ENCODE measurements at regions not wholly inside any gene's neighbourhood (a gene's known extent, or its start where the extent isn't known, plus 50 kb on each side); places are given as distances from the start of the nearest gene placed in this dataset.

DNA sequence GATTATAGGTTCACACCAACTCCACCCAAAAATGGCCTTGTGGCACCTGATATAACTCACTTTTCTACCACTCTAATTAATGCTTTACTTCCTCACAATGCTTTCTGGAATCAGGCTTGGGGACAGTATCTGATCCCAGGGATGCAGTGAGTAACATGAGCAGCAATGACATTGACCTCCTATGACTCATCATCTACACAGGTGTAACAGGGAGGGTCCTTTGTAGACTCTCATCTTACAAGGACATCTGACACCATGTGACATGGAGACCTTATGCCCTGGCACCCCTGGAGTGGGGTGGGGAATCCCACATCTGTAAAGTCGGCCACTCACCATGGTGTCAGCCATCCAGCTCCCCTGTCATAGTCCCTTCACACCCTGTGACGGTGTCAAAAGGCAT, 586.4 kb downstream of the MED13L start:
- Histone ChIP-seq H3K36me3 (ENCODE audit: insufficient read depth, low read length) (no peaks in the 10 kb centered on the region), H3K9ac (ENCODE audit: low read length) (no peak overlapping the region), H3K27ac (ENCODE audit: low read depth, low read length, poor library complexity, severe bottlenecking) (no peak overlapping the region), H3K4me2 (ENCODE audit: low read length) (no peak overlapping the region), H3K9me3 (ENCODE audit: low read length) (no peaks in the 10 kb centered on the region), H3K9me2 (ENCODE audit: low read depth, low read length) (no peaks in the 10 kb centered on the region), H3K79me2 (ENCODE audit: insufficient read depth, low read length) (no peaks in the 10 kb centered on the region), H3F3A (ENCODE audit: insufficient read depth, low read length) (no peaks in the 10 kb centered on the region), H3K4me1 (ENCODE audit: insufficient read depth, low read length, severe bottlenecking) (no peaks in the 10 kb centered on the region), H4K20me1 (ENCODE audit: insufficient read depth, low read length) (no peaks in the 10 kb centered on the region), H2AFZ (ENCODE audit: low read length) (no peak overlapping the region), H3K27me3 (ENCODE audit: insufficient read depth, low read length) (no peaks in the 10 kb centered on the region), H3K4me3 (ENCODE audit: low read depth, low read length, poor library complexity, severe bottlenecking) (no peak overlapping the region)
- TF ChIP-seq, protein P1, sequence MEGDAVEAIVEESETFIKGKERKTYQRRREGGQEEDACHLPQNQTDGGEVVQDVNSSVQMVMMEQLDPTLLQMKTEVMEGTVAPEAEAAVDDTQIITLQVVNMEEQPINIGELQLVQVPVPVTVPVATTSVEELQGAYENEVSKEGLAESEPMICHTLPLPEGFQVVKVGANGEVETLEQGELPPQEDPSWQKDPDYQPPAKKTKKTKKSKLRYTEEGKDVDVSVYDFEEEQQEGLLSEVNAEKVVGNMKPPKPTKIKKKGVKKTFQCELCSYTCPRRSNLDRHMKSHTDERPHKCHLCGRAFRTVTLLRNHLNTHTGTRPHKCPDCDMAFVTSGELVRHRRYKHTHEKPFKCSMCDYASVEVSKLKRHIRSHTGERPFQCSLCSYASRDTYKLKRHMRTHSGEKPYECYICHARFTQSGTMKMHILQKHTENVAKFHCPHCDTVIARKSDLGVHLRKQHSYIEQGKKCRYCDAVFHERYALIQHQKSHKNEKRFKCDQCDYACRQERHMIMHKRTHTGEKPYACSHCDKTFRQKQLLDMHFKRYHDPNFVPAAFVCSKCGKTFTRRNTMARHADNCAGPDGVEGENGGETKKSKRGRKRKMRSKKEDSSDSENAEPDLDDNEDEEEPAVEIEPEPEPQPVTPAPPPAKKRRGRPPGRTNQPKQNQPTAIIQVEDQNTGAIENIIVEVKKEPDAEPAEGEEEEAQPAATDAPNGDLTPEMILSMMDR (IDR thresholded peaks at IDR 0.05; ENCODE audit: low read length): no peak
- TF ChIP-seq EZH2 (IDR thresholded peaks at IDR 0.05; ENCODE audit: borderline replicate concordance, low read length): no peak

DNA sequence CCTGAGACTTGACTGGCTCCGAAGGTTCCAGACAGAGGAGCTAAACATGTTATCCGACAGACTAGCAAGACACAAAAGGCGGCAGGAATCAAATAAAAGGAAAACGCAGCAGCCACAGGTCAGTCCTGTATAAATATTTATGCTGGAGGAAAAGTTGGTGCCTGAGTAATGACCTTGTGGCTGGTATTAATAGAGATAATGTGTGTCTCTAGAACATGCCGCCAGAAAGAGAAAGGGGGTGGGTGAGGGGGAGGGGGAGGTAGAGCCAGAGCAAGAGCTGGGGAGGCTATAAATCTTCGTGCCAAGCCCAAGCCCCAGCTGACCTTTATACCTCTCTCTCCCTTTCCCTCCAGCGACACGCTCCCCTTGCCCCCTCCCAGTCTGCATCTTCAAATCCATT, 590.4 kb downstream of the MED13L start:
- no peak for TF ChIP-seq EZH2 (IDR thresholded peaks at IDR 0.05; ENCODE audit: borderline replicate concordance, low read length)
- TF ChIP-seq, protein P1 (IDR thresholded peaks at IDR 0.05; ENCODE audit: low read length): no peak
- Histone ChIP-seq H3K9ac (ENCODE audit: low read length) (no peak overlapping the region), H2AFZ (ENCODE audit: low read length) (no peak overlapping the region)

GRCh38 chr12:115683240-115683780, 594.2 kb downstream of the MED13L start:
- Histone ChIP-seq H3K9me3 (ENCODE audit: low read length) (no peaks in the 10 kb centered on the region), H3K9me2 (ENCODE audit: low read depth, low read length) (no peaks in the 10 kb centered on the region), H2AFZ (ENCODE audit: low read length) (no peak overlapping the region), H3K27ac (ENCODE audit: low read depth, low read length, poor library complexity, severe bottlenecking) (no peak overlapping the region), H3K79me2 (ENCODE audit: insufficient read depth, low read length) (no peaks in the 10 kb centered on the region), H4K20me1 (ENCODE audit: insufficient read depth, low read length) (no peaks in the 10 kb centered on the region), H3K4me2 (ENCODE audit: low read length) (no peak overlapping the region), H3K9ac (ENCODE audit: low read length) (no peak overlapping the region), H3K4me1 (ENCODE audit: insufficient read depth, low read length, severe bottlenecking) (no peaks in the 10 kb centered on the region), H3K36me3 (ENCODE audit: insufficient read depth, low read length) (no peaks in the 10 kb centered on the region), H3K27me3 (ENCODE audit: insufficient read depth, low read length) (no peaks in the 10 kb centered on the region), H3F3A (ENCODE audit: insufficient read depth, low read length) (no peaks in the 10 kb centered on the region), H3K4me3 (ENCODE audit: low read depth, low read length, poor library complexity, severe bottlenecking) (no peak overlapping the region)
- no peak for TF ChIP-seq EZH2 (IDR thresholded peaks at IDR 0.05; ENCODE audit: borderline replicate concordance, low read length)
- TF ChIP-seq, protein P1 (IDR thresholded peaks at IDR 0.05; ENCODE audit: low read length): no peak

More for the DNA sequence above, 590.4 kb downstream of the MED13L start:
- H3K4me3 ChIP-seq (ENCODE audit: low read depth, low read length, poor library complexity, severe bottlenecking): no peak overlapping the region
- no peaks in the 10 kb centered on the region for H3K9me2 ChIP-seq (ENCODE audit: low read depth, low read length)
- H3K36me3 ChIP-seq (ENCODE audit: insufficient read depth, low read length): no peaks in the 10 kb centered on the region
- H3F3A ChIP-seq (ENCODE audit: insufficient read depth, low read length): no peaks in the 10 kb centered on the region
- H3K4me2 ChIP-seq (ENCODE audit: low read length): no peak overlapping the region
- H3K4me1 ChIP-seq (ENCODE audit: insufficient read depth, low read length, severe bottlenecking): no peaks in the 10 kb centered on the region
- H3K27me3 ChIP-seq (ENCODE audit: insufficient read depth, low read length): no peaks in the 10 kb centered on the region
- no peaks in the 10 kb centered on the region for H3K79me2 ChIP-seq (ENCODE audit: insufficient read depth, low read length)
- H4K20me1 ChIP-seq (ENCODE audit: insufficient read depth, low read length): no peaks in the 10 kb centered on the region
- H3K27ac ChIP-seq (ENCODE audit: low read depth, low read length, poor library complexity, severe bottlenecking): no peak overlapping the region
- H3K9me3 ChIP-seq (ENCODE audit: low read length): no peaks in the 10 kb centered on the region

All from OCI-LY1 (cell line).